BE2C (cell line): ENCODE measurements at regions not wholly inside any gene's neighbourhood (a gene's known extent, or its start where the extent isn't known, plus 50 kb on each side); places are given as distances from the start of the nearest gene placed in this dataset.

Source experiments
- DNase-seq: peaks from one replicate; pipeline ENCODE4 v3.0.0-alpha.2; 2020
- H3K27me3 ChIP-seq: fragments of 250-450 bp; sonication (Bioruptor Pico); 2 replicates; pipeline ENCODE4 v1.5.1; 2020; ENCODE audit warnings: mild to moderate bottlenecking
- H3K36me3 ChIP-seq: fragments of 250-450 bp; sonication (Bioruptor Pico); 2 replicates; pipeline ENCODE4 v1.5.1; 2020; ENCODE audit warnings: mild to moderate bottlenecking
- H3K4me1 ChIP-seq: fragments of 250-450 bp; sonication (Bioruptor Pico); 2 replicates; pipeline ENCODE4 v1.5.1; 2020
- H3K4me3 ChIP-seq: 2 replicates; pipeline ENCODE4 v1.5.1; 2011; ENCODE audit warnings: low read depth, low read length
- H3K9me3 ChIP-seq: fragments of 250-450 bp; sonication (Bioruptor Pico); 2 replicates; pipeline ENCODE4 v1.5.1; 2020
- CTCF ChIP-seq: IDR thresholded peaks from 2 replicates; pipeline ENCODE4 v1.5.1; 2012; ENCODE audit warnings: mild to moderate bottlenecking, low read depth, low read length

DNA sequence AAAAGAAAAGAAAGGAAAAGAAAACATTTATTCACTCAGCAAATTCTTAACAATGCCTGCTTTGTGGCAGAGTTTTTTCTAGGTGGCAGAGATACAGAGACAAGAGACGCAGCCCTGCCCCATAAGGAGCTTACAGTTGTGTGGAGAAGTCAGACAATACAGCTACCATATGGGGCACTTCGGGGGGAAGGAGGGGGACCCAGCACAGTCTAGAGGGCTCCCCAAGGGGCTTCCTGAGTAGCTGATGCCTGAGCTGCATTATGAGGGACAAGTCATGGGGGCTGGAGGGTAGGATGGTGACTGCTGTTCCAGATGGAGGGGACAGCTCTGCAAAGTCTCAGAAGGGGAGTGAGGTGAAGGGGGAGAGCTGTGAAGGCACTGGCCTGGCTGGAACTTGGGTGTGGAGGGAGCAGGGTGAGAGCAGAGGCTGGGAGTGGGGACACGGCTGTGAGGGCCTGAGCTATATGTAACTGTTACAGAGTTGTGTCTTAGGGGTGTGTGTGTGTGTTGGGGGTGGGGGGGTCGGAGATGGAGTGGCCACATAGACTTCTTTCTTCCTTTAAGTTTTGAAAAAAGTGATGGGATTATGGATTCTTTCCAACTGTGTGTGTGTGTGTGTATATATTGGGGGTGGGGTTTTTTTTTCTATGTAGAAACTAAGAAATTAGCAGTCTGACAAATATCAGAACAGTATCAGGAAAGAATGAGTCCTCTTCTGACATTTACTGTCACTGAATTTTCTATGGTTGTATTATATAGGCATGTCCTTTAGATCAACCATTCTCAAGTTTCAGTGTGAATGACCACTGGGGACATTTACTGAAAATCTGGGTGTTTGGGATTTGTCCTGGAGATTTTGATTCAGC, 66.0 kb upstream of the HAAO start:
- TF ChIP-seq CTCF, result no peak
- no peaks in the 10 kb centered on the region for H3K27me3 ChIP-seq
- H3K9me3 ChIP-seq, result no peaks in the 10 kb centered on the region
- no peaks in the 10 kb centered on the region for H3K36me3 ChIP-seq
- peaks cover 15% of the 10 kb centered on the region for H3K4me1 ChIP-seq
- no peak overlapping the region for H3K4me3 ChIP-seq
- DNase-seq, result no peak

GRCh38 chr2:42856891-42857632, 64.7 kb upstream of the HAAO start:
- Histone ChIP-seq H3K27me3 (no peaks in the 10 kb centered on the region), H3K4me1 (peaks cover 15% of the 10 kb centered on the region), H3K9me3 (no peaks in the 10 kb centered on the region), H3K36me3 (no peaks in the 10 kb centered on the region), H3K4me3 (no peak overlapping the region)
- peak; percentile 86 for DNase-seq
- no peak for TF ChIP-seq CTCF

DNA sequence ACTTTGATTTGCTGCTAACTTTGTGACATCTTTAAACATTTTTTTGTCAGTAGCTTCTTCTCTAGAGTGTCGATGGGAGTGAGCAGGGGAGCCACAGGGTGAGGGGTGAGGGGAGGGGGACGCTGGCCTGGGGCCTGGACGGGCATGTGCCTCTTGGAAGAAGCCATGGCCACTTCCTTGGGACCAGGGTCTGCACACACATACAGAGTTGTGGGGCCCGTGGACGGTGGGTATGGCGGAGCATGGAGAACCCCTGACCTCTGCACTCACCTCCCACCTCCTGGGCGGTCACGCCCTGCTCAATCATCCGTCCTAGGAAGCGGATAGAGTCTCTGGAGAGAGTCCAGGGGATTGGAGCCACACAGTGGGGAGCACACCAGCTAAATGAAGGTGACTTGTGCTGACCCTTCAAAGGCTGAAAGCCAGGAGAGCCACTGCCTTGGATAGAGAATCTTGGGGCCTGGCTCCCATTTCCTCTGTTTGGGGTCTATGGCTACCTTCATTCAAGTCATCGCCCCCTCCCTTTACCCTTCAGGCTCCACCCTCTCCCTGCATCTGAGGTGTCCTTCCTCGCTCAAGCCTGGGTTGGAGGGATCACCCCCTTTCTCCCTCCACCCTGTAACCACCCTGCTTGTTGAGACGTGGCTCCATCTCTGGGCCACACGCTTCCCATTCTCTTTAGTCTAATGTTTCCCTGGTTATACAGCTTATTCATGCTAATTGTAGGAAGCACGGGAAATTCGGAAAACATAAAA, 63.9 kb upstream of the HAAO start:
- TF ChIP-seq CTCF, result no peak
- no peaks in the 10 kb centered on the region for H3K27me3 ChIP-seq
- peaks cover 15% of the 10 kb centered on the region for H3K4me1 ChIP-seq
- H3K4me3 ChIP-seq, result no peak overlapping the region
- no peak for DNase-seq
- H3K36me3 ChIP-seq, result no peaks in the 10 kb centered on the region
- no peaks in the 10 kb centered on the region for H3K9me3 ChIP-seq

GRCh38 chr2:42855221-42855970, 63.0 kb upstream of the HAAO start:
- TF ChIP-seq CTCF, result no peak
- no peaks in the 10 kb centered on the region for H3K36me3 ChIP-seq
- H3K4me3 ChIP-seq, result no peak overlapping the region
- no peaks in the 10 kb centered on the region for H3K9me3 ChIP-seq
- DNase-seq, result no peak
- no peaks in the 10 kb centered on the region for H3K27me3 ChIP-seq
- peaks cover 15% of the 10 kb centered on the region for H3K4me1 ChIP-seq

GRCh38 chr2:42854207-42854818, 61.9 kb upstream of the HAAO start:
- Histone ChIP-seq H3K4me1 (peaks cover 15% of the 10 kb centered on the region), H3K27me3 (no peaks in the 10 kb centered on the region), H3K36me3 (no peaks in the 10 kb centered on the region), H3K9me3 (no peaks in the 10 kb centered on the region), H3K4me3 (no peak overlapping the region)
- no peak for DNase-seq
- TF ChIP-seq CTCF, result no peak
